ENCODE measurements at regions not wholly inside any gene's neighbourhood (a gene's known extent, or its start where the extent isn't known, plus 50 kb on each side); places are given as distances from the start of the nearest gene placed in this dataset.

DNA sequence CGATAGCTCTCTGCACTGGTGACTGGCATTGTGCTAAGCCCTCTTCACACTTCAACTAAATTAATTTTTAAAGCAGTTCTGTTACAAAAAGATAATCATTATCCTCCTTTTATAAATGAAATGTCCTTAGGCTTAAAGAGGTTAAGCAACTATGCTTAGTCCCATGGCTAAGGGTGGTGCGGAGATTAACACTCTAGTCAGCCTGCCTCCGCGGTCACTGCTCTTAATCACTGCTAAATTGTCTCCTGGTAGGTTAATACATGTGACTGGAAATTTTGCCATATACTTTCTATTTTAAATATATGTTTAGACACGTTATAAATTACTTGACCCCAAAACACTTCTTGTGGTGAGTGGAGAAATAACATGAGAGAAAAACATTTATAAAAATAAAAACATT, 473.7 kb downstream of the CENPC start:
- no peak overlapping the region for H3K4me3 ChIP-seq
- 85 to 86% methylated on average over 5 of the region's 5 CpGs for WGBS, 2 donors
- no peaks in the 10 kb centered on the region for H3K36me3 ChIP-seq
- TF ChIP-seq, protein P1, sequence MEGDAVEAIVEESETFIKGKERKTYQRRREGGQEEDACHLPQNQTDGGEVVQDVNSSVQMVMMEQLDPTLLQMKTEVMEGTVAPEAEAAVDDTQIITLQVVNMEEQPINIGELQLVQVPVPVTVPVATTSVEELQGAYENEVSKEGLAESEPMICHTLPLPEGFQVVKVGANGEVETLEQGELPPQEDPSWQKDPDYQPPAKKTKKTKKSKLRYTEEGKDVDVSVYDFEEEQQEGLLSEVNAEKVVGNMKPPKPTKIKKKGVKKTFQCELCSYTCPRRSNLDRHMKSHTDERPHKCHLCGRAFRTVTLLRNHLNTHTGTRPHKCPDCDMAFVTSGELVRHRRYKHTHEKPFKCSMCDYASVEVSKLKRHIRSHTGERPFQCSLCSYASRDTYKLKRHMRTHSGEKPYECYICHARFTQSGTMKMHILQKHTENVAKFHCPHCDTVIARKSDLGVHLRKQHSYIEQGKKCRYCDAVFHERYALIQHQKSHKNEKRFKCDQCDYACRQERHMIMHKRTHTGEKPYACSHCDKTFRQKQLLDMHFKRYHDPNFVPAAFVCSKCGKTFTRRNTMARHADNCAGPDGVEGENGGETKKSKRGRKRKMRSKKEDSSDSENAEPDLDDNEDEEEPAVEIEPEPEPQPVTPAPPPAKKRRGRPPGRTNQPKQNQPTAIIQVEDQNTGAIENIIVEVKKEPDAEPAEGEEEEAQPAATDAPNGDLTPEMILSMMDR (IDR thresholded peaks at IDR 0.05), result no peak
- DNase-seq (no peak), ATAC-seq (no peak)
- intact Hi-C loops (cut with DNase I), result no loop called here
- H3K9me3 ChIP-seq, result peaks cover 0 to 13% (median 0%) of the 10 kb centered on the region in 11 donors
- no peaks in the 10 kb centered on the region for H3K27me3 ChIP-seq
- H3K27ac ChIP-seq, result no peak overlapping the region
- H3K4me1 ChIP-seq, result no peaks in the 10 kb centered on the region

DNA sequence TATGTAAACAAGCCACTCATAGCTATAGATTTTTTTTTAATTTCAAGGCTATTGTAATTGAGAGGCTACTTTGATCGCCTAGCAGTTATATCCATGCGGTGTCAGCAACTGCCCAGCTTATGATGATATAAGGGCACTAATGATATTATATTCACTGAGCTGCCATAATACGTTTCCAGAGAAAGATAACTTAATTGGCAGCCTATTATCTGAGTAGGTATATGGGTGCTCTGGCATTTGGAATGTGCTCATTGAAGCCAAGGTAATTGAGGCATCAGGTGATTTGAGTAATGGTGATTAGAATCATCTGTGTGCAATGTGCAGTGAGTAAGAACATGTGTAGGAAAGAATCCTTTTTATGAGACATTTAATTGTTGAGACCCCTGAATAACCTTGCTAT, 490.0 kb downstream of the CENPC start:
- Histone ChIP-seq H3K27me3 (no peaks in the 10 kb centered on the region), H3K27ac (no peak overlapping the region), H3K36me3 (no peaks in the 10 kb centered on the region), H3K4me3 (no peak overlapping the region), H3K9me3 (no peaks in the 10 kb centered on the region), H3K4me1 (no peaks in the 10 kb centered on the region)
- ATAC-seq (no peak), DNase-seq (no peak)
- WGBS, 2 donors, result 78 to 80% methylated on average over 3 of the region's 3 CpGs
- TF ChIP-seq, protein P1 (IDR thresholded peaks at IDR 0.05), result no peak
- intact Hi-C loops (cut with DNase I), result no loop called here

DNA sequence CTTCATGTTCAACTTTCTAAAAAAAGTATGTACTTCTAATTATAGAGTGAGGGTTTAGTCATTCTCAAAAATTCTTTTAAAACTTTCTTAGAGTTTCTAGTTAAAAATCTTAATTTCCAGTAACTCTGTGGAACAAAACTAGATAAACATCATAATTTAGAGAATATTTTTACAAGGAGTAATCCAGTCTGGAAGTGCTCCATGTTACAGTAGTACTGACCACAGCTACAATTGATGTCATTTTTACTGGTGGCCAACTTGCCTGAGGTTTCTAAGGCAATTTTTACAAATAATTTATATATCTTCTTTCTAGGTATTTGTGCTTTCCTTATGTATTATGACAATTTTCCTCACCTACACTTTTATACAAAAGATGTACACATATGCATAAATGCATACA, 490.4 kb downstream of the CENPC start:
- intact Hi-C loops (cut with DNase I), result no loop called here
- TF ChIP-seq, protein P1 (IDR thresholded peaks at IDR 0.05), result no peak
- Histone ChIP-seq H3K4me1 (no peaks in the 10 kb centered on the region), H3K4me3 (no peak overlapping the region), H3K9me3 (no peaks in the 10 kb centered on the region), H3K36me3 (no peaks in the 10 kb centered on the region), H3K27ac (no peak overlapping the region), H3K27me3 (no peaks in the 10 kb centered on the region)
- no peak for ATAC-seq
- DNase-seq, result no peak

DNA sequence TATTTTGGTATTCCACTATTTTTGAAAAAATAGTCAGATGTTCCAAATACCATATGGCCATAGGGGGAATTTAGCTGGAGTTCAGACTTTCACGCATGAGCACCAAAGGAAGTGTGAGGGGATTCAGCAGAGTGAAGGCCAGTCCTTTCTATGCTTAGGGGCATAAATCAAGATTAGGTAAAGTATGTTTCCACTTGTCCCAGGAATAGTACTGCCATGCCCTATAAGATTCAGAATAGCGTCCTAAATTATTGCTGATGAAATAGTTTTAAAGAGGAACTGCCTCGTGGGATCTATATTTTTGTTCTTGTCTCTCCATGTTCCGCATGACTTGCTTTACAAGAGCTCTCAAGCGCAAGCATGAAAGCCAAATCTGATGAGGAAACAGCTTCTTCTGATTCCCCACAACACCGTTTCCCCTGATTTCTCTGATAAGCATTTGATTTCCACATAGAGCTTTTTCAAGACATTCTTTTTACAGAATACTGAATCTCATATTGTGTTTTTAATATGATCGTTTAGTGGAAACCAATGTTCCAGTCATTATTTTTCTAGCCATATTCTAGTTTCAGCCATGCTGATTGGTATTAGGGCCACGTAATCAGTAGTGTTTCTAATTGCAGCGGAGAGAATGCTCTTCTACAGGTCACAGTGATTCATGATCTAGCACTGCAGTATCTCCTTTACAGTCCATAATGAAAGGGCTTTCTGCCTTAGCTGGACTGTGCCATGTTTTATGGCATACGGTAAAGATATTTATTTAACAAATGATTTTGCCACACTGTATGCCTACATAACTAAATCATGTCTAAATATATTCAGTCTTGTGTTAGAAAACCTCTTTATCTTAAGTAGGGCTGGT, 492.3 kb downstream of the CENPC start:
- no peak overlapping the region for H3K4me3 ChIP-seq
- intact Hi-C loops (cut with DNase I), result no loop called here
- H3K27ac ChIP-seq, result no peak overlapping the region
- no peaks in the 10 kb centered on the region for H3K36me3 ChIP-seq
- DNase-seq, result no peak
- no peak for ATAC-seq
- no peaks in the 10 kb centered on the region for H3K27me3 ChIP-seq
- WGBS, 2 donors, result 80 to 82% methylated on average over 10 of the region's 10 CpGs
- H3K9me3 ChIP-seq, result no peaks in the 10 kb centered on the region
- TF ChIP-seq, protein P1 (IDR thresholded peaks at IDR 0.05), result no peak
- no peaks in the 10 kb centered on the region for H3K4me1 ChIP-seq

Data from heart right ventricle (tissue), 16 donors.